ENCODE measurements at regions not wholly inside any gene's neighbourhood (a gene's known extent, or its start where the extent isn't known, plus 50 kb on each side); places are given as distances from the start of the nearest gene placed in this dataset.

DNA sequence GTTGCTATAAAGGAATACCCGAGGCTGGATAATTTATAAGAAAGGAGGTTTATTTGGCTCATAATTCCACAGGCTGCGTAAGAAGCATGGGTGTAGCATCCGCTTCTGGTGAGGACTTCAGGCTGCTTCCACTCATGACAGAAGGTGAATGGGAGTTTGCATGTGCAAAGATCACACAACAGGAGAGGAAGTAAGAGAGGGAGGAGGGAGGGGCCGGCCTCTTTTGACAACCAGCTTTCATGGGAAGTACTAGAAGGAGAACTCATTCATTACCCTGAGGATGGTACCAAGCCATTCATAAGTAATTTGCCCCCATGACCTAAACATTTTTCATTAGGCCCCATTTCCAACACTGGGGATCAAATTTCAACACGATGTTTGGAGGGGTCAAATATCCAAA is 386.8 kb upstream of the NETO1 start:
- no peak for TF ChIP-seq CTCF (IDR thresholded peaks at IDR 0.05)
- no peak for TF ChIP-seq POLR2AphosphoS5 (IDR thresholded peaks at IDR 0.05; ENCODE audit: insufficient read depth in 1 of 2, low read depth in 1 of 2)
- TF ChIP-seq POLR2A (IDR thresholded peaks at IDR 0.05), result no peak

All from vagina (tissue), 2 donors.